ENCODE measurements at regions not wholly inside any gene's neighbourhood (a gene's known extent, or its start where the extent isn't known, plus 50 kb on each side); places are given as distances from the start of the nearest gene placed in this dataset.

- no peak overlapping the region for H3K27ac ChIP-seq (ENCODE audit: low read length)
- H3K9me2 ChIP-seq (replicated peaks; ENCODE audit: insufficient read depth, low read length) = no peaks in the 10 kb centered on the region
- H3K4me2 ChIP-seq (ENCODE audit: low read depth, low read length) = no peak overlapping the region
- no peaks in the 10 kb centered on the region for H4K20me1 ChIP-seq (ENCODE audit: insufficient read depth, low read length)
- H3K36me3 ChIP-seq (replicated peaks; ENCODE audit: insufficient read depth, low read length) = no peaks in the 10 kb centered on the region
- DNase-seq = peak; percentile 36
- H3F3A ChIP-seq (ENCODE audit: insufficient read depth, low read length) = no peaks in the 10 kb centered on the region
- no peaks in the 10 kb centered on the region for H3K4me1 ChIP-seq (ENCODE audit: low read length)
- no peak overlapping the region for H3K4me3 ChIP-seq (ENCODE audit: low read length)
- no peaks in the 10 kb centered on the region for H3K27me3 ChIP-seq (replicated peaks; ENCODE audit: insufficient read depth, low read length)
- H3K9me3 ChIP-seq (replicated peaks; ENCODE audit: insufficient read depth, low read length) = no peaks in the 10 kb centered on the region
- no peak for TF ChIP-seq EZH2 (optimal IDR thresholded peaks at IDR 0.05; ENCODE audit: low read depth, low read length)
- TF ChIP-seq, protein P1, sequence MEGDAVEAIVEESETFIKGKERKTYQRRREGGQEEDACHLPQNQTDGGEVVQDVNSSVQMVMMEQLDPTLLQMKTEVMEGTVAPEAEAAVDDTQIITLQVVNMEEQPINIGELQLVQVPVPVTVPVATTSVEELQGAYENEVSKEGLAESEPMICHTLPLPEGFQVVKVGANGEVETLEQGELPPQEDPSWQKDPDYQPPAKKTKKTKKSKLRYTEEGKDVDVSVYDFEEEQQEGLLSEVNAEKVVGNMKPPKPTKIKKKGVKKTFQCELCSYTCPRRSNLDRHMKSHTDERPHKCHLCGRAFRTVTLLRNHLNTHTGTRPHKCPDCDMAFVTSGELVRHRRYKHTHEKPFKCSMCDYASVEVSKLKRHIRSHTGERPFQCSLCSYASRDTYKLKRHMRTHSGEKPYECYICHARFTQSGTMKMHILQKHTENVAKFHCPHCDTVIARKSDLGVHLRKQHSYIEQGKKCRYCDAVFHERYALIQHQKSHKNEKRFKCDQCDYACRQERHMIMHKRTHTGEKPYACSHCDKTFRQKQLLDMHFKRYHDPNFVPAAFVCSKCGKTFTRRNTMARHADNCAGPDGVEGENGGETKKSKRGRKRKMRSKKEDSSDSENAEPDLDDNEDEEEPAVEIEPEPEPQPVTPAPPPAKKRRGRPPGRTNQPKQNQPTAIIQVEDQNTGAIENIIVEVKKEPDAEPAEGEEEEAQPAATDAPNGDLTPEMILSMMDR (IDR thresholded peaks at IDR 0.05; ENCODE audit: low read length) = peak; percentile 60
- H3K9ac ChIP-seq (ENCODE audit: low read length) = no peak overlapping the region
- H2AFZ ChIP-seq (ENCODE audit: low read length) = no peak overlapping the region
- H3K79me2 ChIP-seq (ENCODE audit: low read length) = no peaks in the 10 kb centered on the region
Measured at GRCh38 chr14:24734917-24735500, 101.0 kb upstream of the GZMB start.

GRCh38 chr14:24726480-24726879 is 92.5 kb upstream of the GZMB start:
- no peak overlapping the region for H2AFZ ChIP-seq (ENCODE audit: low read length)
- H3K9ac ChIP-seq (ENCODE audit: low read length) = no peak overlapping the region
- no peaks in the 10 kb centered on the region for H3K9me2 ChIP-seq (replicated peaks; ENCODE audit: insufficient read depth, low read length)
- H3K27ac ChIP-seq (ENCODE audit: low read length) = no peak overlapping the region
- TF ChIP-seq EZH2 (optimal IDR thresholded peaks at IDR 0.05; ENCODE audit: low read depth, low read length) (no peak), EZH2phosphoT487 (IDR thresholded peaks at IDR 0.05; ENCODE audit: low read length) (no peak)
- TF ChIP-seq, protein P1 (IDR thresholded peaks at IDR 0.05; ENCODE audit: low read length) = no peak
- H3K4me2 ChIP-seq (ENCODE audit: low read depth, low read length) = no peak overlapping the region
- H3K79me2 ChIP-seq (ENCODE audit: low read length) = no peaks in the 10 kb centered on the region
- no peaks in the 10 kb centered on the region for H4K20me1 ChIP-seq (ENCODE audit: insufficient read depth, low read length)
- no peaks in the 10 kb centered on the region for H3K27me3 ChIP-seq (replicated peaks; ENCODE audit: insufficient read depth, low read length)
- H3K4me1 ChIP-seq (ENCODE audit: low read length) = no peaks in the 10 kb centered on the region
- no peaks in the 10 kb centered on the region for H3F3A ChIP-seq (ENCODE audit: insufficient read depth, low read length)
- H3K4me3 ChIP-seq (ENCODE audit: low read length) = no peak overlapping the region
- no peaks in the 10 kb centered on the region for H3K9me3 ChIP-seq (replicated peaks; ENCODE audit: insufficient read depth, low read length)
- DNase-seq = no peak
- H3K36me3 ChIP-seq (replicated peaks; ENCODE audit: insufficient read depth, low read length) = no peaks in the 10 kb centered on the region

DNA sequence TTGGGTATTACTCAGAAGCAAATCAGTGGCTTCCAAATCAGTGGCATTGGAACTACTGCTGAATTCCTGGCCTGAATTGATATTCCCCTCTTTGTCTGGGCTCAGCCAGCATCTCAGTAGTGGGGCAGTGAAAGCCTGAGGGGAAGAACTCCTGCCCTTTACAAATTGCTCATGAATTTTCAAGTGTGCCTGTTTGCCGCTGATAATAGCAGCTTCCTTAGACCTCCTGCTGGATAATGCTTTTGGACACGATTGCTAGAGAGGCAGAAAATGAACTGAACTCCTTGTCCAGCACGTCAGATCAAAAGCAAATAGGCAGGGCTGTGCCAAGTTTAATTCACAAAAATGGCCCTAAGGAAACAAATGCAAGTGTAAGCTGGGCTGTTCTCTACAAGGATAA is 91.3 kb upstream of the GZMB start:
- DNase-seq = no peak
- H3K9me2 ChIP-seq (replicated peaks; ENCODE audit: insufficient read depth, low read length) = no peaks in the 10 kb centered on the region
- no peaks in the 10 kb centered on the region for H3K79me2 ChIP-seq (ENCODE audit: low read length)
- H3K27ac ChIP-seq (ENCODE audit: low read length) = no peak overlapping the region
- H3K4me3 ChIP-seq (ENCODE audit: low read length) = no peak overlapping the region
- H3K4me1 ChIP-seq (ENCODE audit: low read length) = no peaks in the 10 kb centered on the region
- H3K9ac ChIP-seq (ENCODE audit: low read length) = no peak overlapping the region
- H3K36me3 ChIP-seq (replicated peaks; ENCODE audit: insufficient read depth, low read length) = no peaks in the 10 kb centered on the region
- H2AFZ ChIP-seq (ENCODE audit: low read length) = no peak overlapping the region
- H3K27me3 ChIP-seq (replicated peaks; ENCODE audit: insufficient read depth, low read length) = no peaks in the 10 kb centered on the region
- TF ChIP-seq, protein P1 (IDR thresholded peaks at IDR 0.05; ENCODE audit: low read length) = no peak
- no peak for TF ChIP-seq EZH2phosphoT487 (IDR thresholded peaks at IDR 0.05; ENCODE audit: low read length)
- no peak for TF ChIP-seq EZH2 (optimal IDR thresholded peaks at IDR 0.05; ENCODE audit: low read depth, low read length)
- H3F3A ChIP-seq (ENCODE audit: insufficient read depth, low read length) = no peaks in the 10 kb centered on the region
- H3K4me2 ChIP-seq (ENCODE audit: low read depth, low read length) = no peak overlapping the region
- no peaks in the 10 kb centered on the region for H4K20me1 ChIP-seq (ENCODE audit: insufficient read depth, low read length)
- no peaks in the 10 kb centered on the region for H3K9me3 ChIP-seq (replicated peaks; ENCODE audit: insufficient read depth, low read length)
